ENCODE measurements at regions not wholly inside any gene's neighbourhood (a gene's known extent, or its start where the extent isn't known, plus 50 kb on each side); places are given as distances from the start of the nearest gene placed in this dataset.
"Not testable (repeated sequence)": the region's sequence is repeated elsewhere in the genome, so short reads cannot be mapped to it uniquely, and the experiment has no call there.

- no peak for DNase-seq (ENCODE audit: low spot score)
Observed at GRCh38 chr14:95818581-95818980, 58.1 kb upstream of the TUNAR start.

- no peak for DNase-seq (ENCODE audit: low spot score)
Observed at GRCh38 chr14:95817271-95817670, 59.4 kb upstream of the TUNAR start.

GRCh38 chr14:95816539-95816938, 60.1 kb upstream of the TUNAR start:
- no peak for DNase-seq (ENCODE audit: low spot score)

GRCh38 chr14:95815226-95815690, 61.4 kb upstream of the TUNAR start:
- no peak for DNase-seq (ENCODE audit: low spot score)

GRCh38 chr14:95814363-95815225, 62.0 kb upstream of the TUNAR start:
- no peak for DNase-seq (ENCODE audit: low spot score)

- no peak for DNase-seq (ENCODE audit: low spot score)
Observed at GRCh38 chr14:95811813-95812212, 64.8 kb upstream of the TUNAR start.

GRCh38 chr14:95808371-95808770, 68.3 kb upstream of the TUNAR start:
- DNase-seq (ENCODE audit: low spot score) = no peak

- no peak for DNase-seq (ENCODE audit: low spot score)
Observed at GRCh38 chr14:95796788-95797187, 79.8 kb upstream of the TUNAR start.

GRCh38 chr14:95787941-95788340, 74.0 kb upstream of the TCL1A start:
- DNase-seq (ENCODE audit: low spot score) = no peak

- DNase-seq (ENCODE audit: low spot score) = no peak
Observed at GRCh38 chr14:95786566-95786965, 72.6 kb upstream of the TCL1A start.

GRCh38 chr14:95784137-95784536, 70.2 kb upstream of the TCL1A start:
- DNase-seq (ENCODE audit: low spot score) = no peak

- DNase-seq (ENCODE audit: low spot score) = no peak
Observed at GRCh38 chr14:95776798-95777534, 63.0 kb upstream of the TCL1A start.

- peak; percentile 46 for DNase-seq (ENCODE audit: low spot score)
Observed at GRCh38 chr14:95774265-95775160, 60.6 kb upstream of the TCL1A start.

- DNase-seq (ENCODE audit: low spot score) = no peak
Observed at GRCh38 chr14:95770777-95771176, 56.9 kb upstream of the TCL1A start.

- no peak for DNase-seq (ENCODE audit: low spot score)
Observed at GRCh38 chr14:95769976-95770375, 56.1 kb upstream of the TCL1A start.

- not testable (repeated sequence) for DNase-seq (ENCODE audit: low spot score)
Observed at GRCh38 chr14:95769431-95769830, 55.5 kb upstream of the TCL1A start.

GRCh38 chr14:95765051-95765450, 51.1 kb upstream of the TCL1A start:
- no peak for DNase-seq (ENCODE audit: low spot score)

- no peak for DNase-seq (ENCODE audit: low spot score)
Observed at GRCh38 chr14:95763875-95764274, 50.0 kb upstream of the TCL1A start.

All from CD4-positive, alpha-beta T cell treated with Interleukin-2 at 100 ng/mL for 4 hours (primary cell).